GM23338 (cell line): ENCODE measurements at regions not wholly inside any gene's neighbourhood (a gene's known extent, or its start where the extent isn't known, plus 50 kb on each side); places are given as distances from the start of the nearest gene placed in this dataset.

ENCODE experiments used
- ATAC-seq: fragments of 200-7000 bp; cut with Tn5 transposase; 3 replicates; pipeline ENCODE4 v1.9.1; 2020
- DNase-seq: peaks from one replicate; pipeline ENCODE4 v3.0.0-alpha.2; 2015; ENCODE audit warnings: low spot score
- H2AFZ ChIP-seq: fragments of 200-600 bp; sonication (generic); 2 replicates; pipeline ENCODE4 v1.8.0; 2016; ENCODE audit warnings: antibody characterized with exemption, mild to moderate bottlenecking, moderate library complexity
- H3F3A ChIP-seq: fragments of 200-600 bp; sonication (generic); replicated peaks from 2 replicates; pipeline ENCODE4 v1.8.0; 2017; ENCODE audit warnings: antibody characterized with exemption, mixed run types, low read depth
- H3K27ac ChIP-seq: fragments of 200-600 bp; sonication (generic); 2 replicates; pipeline ENCODE4 v1.6.1; 2016; ENCODE audit warnings: low read depth
- H3K27me3 ChIP-seq: fragments of 200-600 bp; sonication (generic); 2 replicates; pipeline ENCODE4 v1.8.0; 2016; ENCODE audit warnings: mild to moderate bottlenecking, mixed run types, moderate library complexity; ENCODE audit not compliant: insufficient read depth
- H3K36me3 ChIP-seq: fragments of 200-600 bp; sonication (generic); 2 replicates; pipeline ENCODE4 v1.8.0; 2016; ENCODE audit warnings: mild to moderate bottlenecking; ENCODE audit not compliant: insufficient read depth
- H3K4me1 ChIP-seq: fragments of 200-600 bp; sonication (generic); 2 replicates; pipeline ENCODE4 v1.8.0; 2016; ENCODE audit warnings: mild to moderate bottlenecking, moderate library complexity; ENCODE audit not compliant: insufficient read depth
- H3K4me2 ChIP-seq: fragments of 200-600 bp; sonication (generic); 2 replicates; pipeline ENCODE4 v1.7.1; 2017; ENCODE audit warnings: mixed run types
- H3K4me3 ChIP-seq: fragments of 200-600 bp; sonication (generic); 2 replicates; pipeline ENCODE4 v1.6.1; 2016; ENCODE audit warnings: mixed run types
- H3K79me2 ChIP-seq: fragments of 200-600 bp; sonication (generic); replicated peaks from 2 replicates; pipeline ENCODE4 v1.8.0; 2017; ENCODE audit warnings: mild to moderate bottlenecking; ENCODE audit not compliant: insufficient read depth
- H3K9me2 ChIP-seq: fragments of 200-600 bp; sonication (generic); 2 replicates; pipeline ENCODE4 v1.8.0; 2017; ENCODE audit not compliant: insufficient read depth
- H4K20me1 ChIP-seq: fragments of 200-600 bp; sonication (generic); replicated peaks from 2 replicates; pipeline ENCODE4 v1.8.0; 2017; ENCODE audit warnings: mild to moderate bottlenecking; ENCODE audit not compliant: insufficient read depth
- H3K27ac Mint-ChIP-seq: 2 replicates; pipeline ENCODE4 v1.8.0; 2020; ENCODE audit warnings: inconsistent platforms, mild to moderate bottlenecking, moderate library complexity, mixed read lengths
- H3K27me3 Mint-ChIP-seq: 3 replicates; pipeline ENCODE4 v1.8.0; 2022; ENCODE audit warnings: low read depth, mild to moderate bottlenecking, moderate library complexity, mixed read lengths, inconsistent platforms; ENCODE audit not compliant: insufficient read depth, poor library complexity
- H3K36me3 Mint-ChIP-seq: 3 replicates; pipeline ENCODE4 v1.8.0; 2021; ENCODE audit warnings: low read depth, mild to moderate bottlenecking, inconsistent platforms, moderate library complexity, mixed read lengths
- H3K4me1 Mint-ChIP-seq: 3 replicates; pipeline ENCODE4 v1.8.0; 2020; ENCODE audit warnings: mild to moderate bottlenecking, inconsistent platforms, mixed read lengths
- H3K4me3 Mint-ChIP-seq: 3 replicates; pipeline ENCODE4 v1.8.0; 2021; ENCODE audit warnings: moderate library complexity, mild to moderate bottlenecking, inconsistent platforms, mixed read lengths
- H3K9me3 Mint-ChIP-seq: 3 replicates; pipeline ENCODE4 v1.8.0; 2020; ENCODE audit warnings: moderate library complexity, mild to moderate bottlenecking, inconsistent platforms, mixed read lengths
- CREB1 ChIP-seq: fragments of 250-450 bp; sonication (Bioruptor Pico); IDR thresholded peaks from 2 replicates; pipeline ENCODE4 v1.5.0; 2020; ENCODE audit warnings: low read depth, mild to moderate bottlenecking, moderate library complexity
- EZH2 ChIP-seq: fragments of 200-600 bp; sonication (generic); IDR thresholded peaks from one replicate; pipeline ENCODE4 v1.8.0; 2017; ENCODE audit warnings: antibody characterized with exemption, mild to moderate bottlenecking, low read depth; ENCODE audit not compliant: unreplicated experiment
- EZH2phosphoT487 ChIP-seq: fragments of 200-600 bp; sonication (generic); IDR thresholded peaks from one replicate; pipeline ENCODE4 v1.8.1; 2018; ENCODE audit warnings: antibody characterized with exemption; ENCODE audit not compliant: unreplicated experiment
- POLR2AphosphoS5 ChIP-seq: IDR thresholded peaks from 2 replicates; pipeline ENCODE4 v1.6.1; 2016; ENCODE audit warnings: antibody characterized with exemption, low read depth
- STAT1 ChIP-seq: IDR thresholded peaks from one replicate; pipeline ENCODE4 v1.6.1; 2016; ENCODE audit warnings: antibody characterized with exemption; ENCODE audit not compliant: unreplicated experiment
- ZNF114 ChIP-seq: fragments of 250-450 bp; sonication (Bioruptor Pico); IDR thresholded peaks from 2 replicates; pipeline ENCODE4 v1.5.0; 2020; ENCODE audit warnings: mild to moderate bottlenecking, moderate library complexity
- ZNF331 ChIP-seq: fragments of 250-450 bp; sonication (Bioruptor Pico); IDR thresholded peaks from 2 replicates; pipeline ENCODE4 v1.5.0; 2020; ENCODE audit warnings: low read depth, mild to moderate bottlenecking, moderate library complexity
- TF ChIP-seq, protein P1 (sequence below): IDR thresholded peaks from one replicate; pipeline ENCODE4 v1.6.1; 2018; ENCODE audit warnings: antibody characterized with exemption; ENCODE audit not compliant: unreplicated experiment

DNA sequence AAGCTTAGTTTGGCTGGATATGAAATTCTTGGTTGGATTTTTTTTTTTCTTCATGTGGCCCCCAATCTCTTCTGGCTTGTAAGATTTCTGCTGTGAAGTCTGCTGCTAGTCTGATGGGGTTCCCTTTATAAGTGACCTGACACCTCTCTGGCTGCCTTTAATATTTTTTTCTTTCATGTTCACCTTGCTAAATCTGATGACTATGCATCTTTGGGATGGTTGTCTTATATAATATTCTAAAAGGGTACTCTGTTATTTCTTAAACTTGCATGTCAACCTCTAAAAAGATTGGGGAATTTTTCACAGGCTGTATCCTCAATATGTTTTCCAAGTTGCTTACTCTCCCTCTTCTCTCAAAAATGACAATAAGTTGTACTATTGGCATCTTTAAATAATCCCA, 500.0 kb downstream of the CAAP1 start (continued):
- TF ChIP-seq, protein P1, sequence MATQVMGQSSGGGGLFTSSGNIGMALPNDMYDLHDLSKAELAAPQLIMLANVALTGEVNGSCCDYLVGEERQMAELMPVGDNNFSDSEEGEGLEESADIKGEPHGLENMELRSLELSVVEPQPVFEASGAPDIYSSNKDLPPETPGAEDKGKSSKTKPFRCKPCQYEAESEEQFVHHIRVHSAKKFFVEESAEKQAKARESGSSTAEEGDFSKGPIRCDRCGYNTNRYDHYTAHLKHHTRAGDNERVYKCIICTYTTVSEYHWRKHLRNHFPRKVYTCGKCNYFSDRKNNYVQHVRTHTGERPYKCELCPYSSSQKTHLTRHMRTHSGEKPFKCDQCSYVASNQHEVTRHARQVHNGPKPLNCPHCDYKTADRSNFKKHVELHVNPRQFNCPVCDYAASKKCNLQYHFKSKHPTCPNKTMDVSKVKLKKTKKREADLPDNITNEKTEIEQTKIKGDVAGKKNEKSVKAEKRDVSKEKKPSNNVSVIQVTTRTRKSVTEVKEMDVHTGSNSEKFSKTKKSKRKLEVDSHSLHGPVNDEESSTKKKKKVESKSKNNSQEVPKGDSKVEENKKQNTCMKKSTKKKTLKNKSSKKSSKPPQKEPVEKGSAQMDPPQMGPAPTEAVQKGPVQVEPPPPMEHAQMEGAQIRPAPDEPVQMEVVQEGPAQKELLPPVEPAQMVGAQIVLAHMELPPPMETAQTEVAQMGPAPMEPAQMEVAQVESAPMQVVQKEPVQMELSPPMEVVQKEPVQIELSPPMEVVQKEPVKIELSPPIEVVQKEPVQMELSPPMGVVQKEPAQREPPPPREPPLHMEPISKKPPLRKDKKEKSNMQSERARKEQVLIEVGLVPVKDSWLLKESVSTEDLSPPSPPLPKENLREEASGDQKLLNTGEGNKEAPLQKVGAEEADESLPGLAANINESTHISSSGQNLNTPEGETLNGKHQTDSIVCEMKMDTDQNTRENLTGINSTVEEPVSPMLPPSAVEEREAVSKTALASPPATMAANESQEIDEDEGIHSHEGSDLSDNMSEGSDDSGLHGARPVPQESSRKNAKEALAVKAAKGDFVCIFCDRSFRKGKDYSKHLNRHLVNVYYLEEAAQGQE, result no peak
- TF ChIP-seq POLR2AphosphoS5, result no peak
- TF ChIP-seq EZH2phosphoT487, result no peak
- no peak for TF ChIP-seq CREB1 (CRISPR knock-in tag)
- TF ChIP-seq EZH2, result no peak
- TF ChIP-seq ZNF331 (CRISPR knock-in tag), result no peak

DNA sequence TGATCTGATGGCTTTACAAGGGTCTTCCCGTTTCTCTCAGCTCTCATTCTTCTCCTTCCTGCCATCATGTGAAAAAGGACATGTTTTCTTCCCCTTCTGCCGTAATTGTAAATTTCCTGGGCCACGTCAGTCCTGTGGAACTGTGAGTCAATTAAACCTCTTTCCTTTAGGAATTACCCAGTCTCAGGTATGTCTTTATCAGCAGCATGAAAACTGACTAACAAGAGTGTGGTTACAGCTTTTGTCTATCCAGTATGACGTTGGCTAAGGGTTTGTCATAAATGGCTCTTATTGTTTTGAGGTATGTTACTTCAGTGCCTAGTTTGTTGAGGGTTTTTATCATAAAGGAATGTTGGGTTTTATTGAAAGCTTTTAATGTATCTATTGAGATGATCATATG, 501.6 kb downstream of the CAAP1 start:
- peaks cover 22% of the 10 kb centered on the region for H3K36me3 Mint-ChIP-seq
- Histone ChIP-seq H3K36me3 (no peaks in the 10 kb centered on the region), H3K27me3 (no peaks in the 10 kb centered on the region), H4K20me1 (no peaks in the 10 kb centered on the region), H3K79me2 (no peaks in the 10 kb centered on the region), H3K27ac (no peak overlapping the region), H3K9me2 (0 out of 2 replicates have a peak, but pooled peaks cover 3% of the 10 kb centered on the region), H3F3A (no peaks in the 10 kb centered on the region), H2AFZ (no peak overlapping the region), H3K4me1 (no peaks in the 10 kb centered on the region), H3K4me3 (no peak overlapping the region), H3K4me2 (no peak overlapping the region)
- ATAC-seq (no peak), DNase-seq (no peak)
- peaks cover 27% of the 10 kb centered on the region for H3K9me3 Mint-ChIP-seq
- H3K27ac Mint-ChIP-seq, result no peak overlapping the region
- no peaks in the 10 kb centered on the region for H3K4me1 Mint-ChIP-seq
- H3K4me3 Mint-ChIP-seq, result no peak overlapping the region
- H3K27me3 Mint-ChIP-seq, result no peaks in the 10 kb centered on the region
- TF ChIP-seq ZNF114 (no peak), STAT1 (no peak), CREB1 (CRISPR knock-in tag) (no peak), POLR2AphosphoS5 (no peak)
- TF ChIP-seq, protein P1, result no peak
